Inferior parietal cortex (tissue), 1 donor: ENCODE measurements at regions not wholly inside any gene's neighbourhood (a gene's known extent, or its start where the extent isn't known, plus 50 kb on each side); places are given as distances from the start of the nearest gene placed in this dataset.
"Not testable (repeated sequence)": the region's sequence is repeated elsewhere in the genome, so short reads cannot be mapped to it uniquely, and the experiment has no call there.

Source experiments
- DNase-seq: peaks from one replicate; pipeline ENCODE4 v3.0.0-alpha.2; 2016; ENCODE audit errors: extremely low spot score

GRCh38 chr4:158958489-158959270 lies 144.2 kb upstream of the RAPGEF2 start:
- no peak for DNase-seq

- no peak for DNase-seq
Observed at GRCh38 chr4:158962393-158962792, 140.5 kb upstream of the RAPGEF2 start.

GRCh38 chr4:158963282-158963681 lies 139.6 kb upstream of the RAPGEF2 start:
- DNase-seq: not testable (repeated sequence)

DNA sequence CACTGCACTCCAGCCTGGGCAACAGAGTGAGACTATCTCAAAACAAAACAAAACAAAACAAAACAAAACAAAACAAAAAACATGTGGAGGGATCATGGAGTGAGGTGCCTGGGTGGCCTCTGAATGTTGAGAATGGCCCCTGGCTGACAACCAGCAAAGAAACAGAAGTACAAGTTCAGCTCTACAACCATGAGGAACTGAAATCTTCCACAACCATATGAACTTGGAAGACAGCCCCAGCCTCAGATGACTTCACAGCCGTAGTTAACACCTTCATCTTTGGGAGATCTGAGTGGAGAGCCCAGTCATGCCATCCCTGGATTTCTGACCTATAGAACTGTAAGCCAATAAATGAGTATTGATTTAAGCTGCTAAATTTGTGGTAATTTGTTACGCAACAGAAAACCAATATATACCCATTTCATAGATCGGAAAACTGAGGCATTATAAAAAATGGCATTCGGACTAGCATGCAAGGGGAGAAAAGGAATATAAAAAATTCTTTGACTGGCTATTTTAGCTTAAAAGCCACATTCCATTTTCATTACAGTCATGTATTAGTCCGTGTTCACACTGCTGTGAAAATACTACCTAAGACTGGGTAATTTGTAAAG lies 138.7 kb upstream of the RAPGEF2 start:
- DNase-seq: no peak

DNA sequence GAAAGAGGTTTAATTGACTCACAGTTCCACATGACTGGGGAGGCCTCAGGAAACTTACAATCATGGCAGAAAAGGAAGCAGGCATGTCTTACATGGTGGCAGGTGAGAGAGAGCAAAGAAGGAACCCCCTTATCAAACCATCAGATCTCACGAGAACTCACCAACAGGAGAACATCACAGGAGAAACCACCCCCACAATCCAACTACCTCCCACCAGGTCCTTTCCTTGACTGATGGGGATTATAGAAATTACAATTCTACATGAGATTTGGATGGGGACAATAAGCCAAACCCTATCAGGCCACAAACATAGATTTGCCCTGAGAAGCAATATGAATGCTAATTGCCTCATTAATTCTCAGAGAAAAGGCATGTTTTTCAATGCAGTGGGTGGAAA lies 138.2 kb upstream of the RAPGEF2 start:
- no peak for DNase-seq

- DNase-seq: no peak
Observed at GRCh38 chr4:158965226-158965625, 137.7 kb upstream of the RAPGEF2 start.

- no peak for DNase-seq
Observed at GRCh38 chr4:158966091-158966490, 136.8 kb upstream of the RAPGEF2 start.

GRCh38 chr4:158968961-158969360 lies 133.9 kb upstream of the RAPGEF2 start:
- no peak for DNase-seq

- DNase-seq: no peak
Observed at GRCh38 chr4:158970812-158971211, 132.1 kb upstream of the RAPGEF2 start.

- not testable (repeated sequence) for DNase-seq
Observed at GRCh38 chr4:158974438-158974837, 128.4 kb upstream of the RAPGEF2 start.

GRCh38 chr4:158980711-158981110 lies 122.2 kb upstream of the RAPGEF2 start:
- not testable (repeated sequence) for DNase-seq

DNA sequence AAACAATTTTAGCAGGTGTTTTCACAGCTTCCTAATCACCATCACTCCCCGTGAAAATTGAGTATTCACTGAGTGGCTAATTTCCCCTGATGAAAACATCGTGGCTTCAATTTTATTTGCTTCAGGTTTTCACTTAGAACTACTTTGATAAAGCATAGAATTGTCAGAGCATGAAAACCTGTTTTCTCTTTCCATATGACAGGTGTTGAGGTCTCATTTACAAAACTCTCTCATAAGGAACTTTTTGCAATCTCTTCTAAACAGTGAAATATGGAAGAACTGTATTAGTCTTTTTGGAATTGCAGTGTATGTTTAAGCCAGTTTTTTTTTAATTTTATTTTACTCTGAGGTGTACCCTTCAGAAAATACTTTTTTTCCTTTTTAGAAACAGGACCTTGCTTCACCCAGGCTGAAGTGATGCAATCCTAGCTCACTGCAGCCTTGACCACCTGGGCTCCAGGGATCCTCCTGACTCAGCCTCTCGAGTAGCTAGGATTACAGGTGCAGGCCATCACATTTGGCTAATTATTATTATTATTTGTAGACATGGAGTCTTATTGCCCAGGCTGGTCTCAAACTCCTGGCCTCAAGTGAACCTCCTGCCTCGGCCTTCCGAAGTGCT lies 111.2 kb upstream of the RAPGEF2 start:
- no peak for DNase-seq

DNA sequence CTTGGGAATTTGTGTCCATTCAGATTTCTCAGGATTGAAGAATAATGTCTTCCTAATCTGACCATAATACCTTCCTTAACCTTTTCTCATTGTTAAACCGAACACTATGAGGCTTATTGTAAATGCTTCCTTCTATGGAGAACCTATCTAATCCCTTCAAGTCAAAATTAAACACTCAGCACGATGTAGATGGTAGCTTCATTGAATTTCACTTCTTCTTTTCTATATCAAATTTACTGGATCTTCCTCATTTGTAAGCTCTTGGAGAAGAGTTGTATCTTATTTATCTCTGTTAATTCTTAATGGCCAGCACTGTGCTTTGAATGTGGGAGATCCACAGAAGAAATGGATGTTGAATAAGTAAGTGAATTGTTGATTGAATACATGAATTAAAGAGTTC lies 109.0 kb upstream of the RAPGEF2 start:
- DNase-seq: no peak

DNA sequence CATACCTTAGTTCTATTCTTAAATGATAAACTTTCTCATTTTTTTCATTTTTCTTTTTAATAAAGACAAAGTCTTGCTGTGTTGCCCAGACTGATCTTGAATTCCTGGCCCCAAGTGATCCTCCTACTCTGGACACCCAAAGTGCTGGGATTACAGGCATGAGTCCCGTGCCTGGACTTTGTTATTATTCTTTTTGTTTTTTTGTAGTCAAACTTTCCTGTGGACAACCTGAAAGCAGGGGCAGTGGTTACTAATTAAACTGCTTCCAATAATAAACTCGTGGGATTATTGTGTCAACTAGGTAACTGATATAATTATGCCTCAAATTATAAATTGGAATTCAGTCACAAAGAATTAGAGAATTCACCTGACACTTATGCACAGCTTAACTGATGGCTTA lies 107.8 kb upstream of the RAPGEF2 start:
- DNase-seq: no peak

DNA sequence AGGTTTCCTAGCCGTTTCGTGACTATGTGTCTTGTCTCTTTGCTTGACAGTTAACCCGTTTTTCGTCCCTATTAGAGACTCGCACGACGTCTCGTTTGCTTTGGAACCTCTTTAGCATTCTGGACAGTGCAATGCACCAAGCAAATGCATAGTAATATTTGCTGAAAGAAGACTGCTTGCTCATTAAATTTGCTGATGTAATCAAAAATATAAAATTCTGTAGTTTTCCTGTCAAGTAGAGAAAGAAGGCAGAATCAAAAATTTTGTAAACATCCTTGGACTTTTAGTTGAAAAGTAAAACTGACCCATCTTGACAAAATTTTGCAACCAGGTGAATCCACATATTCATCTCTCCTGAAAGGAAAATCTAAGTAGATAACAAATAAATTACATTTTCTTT lies 106.9 kb upstream of the RAPGEF2 start:
- DNase-seq: no peak

GRCh38 chr4:158996669-158997074 lies 106.2 kb upstream of the RAPGEF2 start:
- no peak for DNase-seq

DNA sequence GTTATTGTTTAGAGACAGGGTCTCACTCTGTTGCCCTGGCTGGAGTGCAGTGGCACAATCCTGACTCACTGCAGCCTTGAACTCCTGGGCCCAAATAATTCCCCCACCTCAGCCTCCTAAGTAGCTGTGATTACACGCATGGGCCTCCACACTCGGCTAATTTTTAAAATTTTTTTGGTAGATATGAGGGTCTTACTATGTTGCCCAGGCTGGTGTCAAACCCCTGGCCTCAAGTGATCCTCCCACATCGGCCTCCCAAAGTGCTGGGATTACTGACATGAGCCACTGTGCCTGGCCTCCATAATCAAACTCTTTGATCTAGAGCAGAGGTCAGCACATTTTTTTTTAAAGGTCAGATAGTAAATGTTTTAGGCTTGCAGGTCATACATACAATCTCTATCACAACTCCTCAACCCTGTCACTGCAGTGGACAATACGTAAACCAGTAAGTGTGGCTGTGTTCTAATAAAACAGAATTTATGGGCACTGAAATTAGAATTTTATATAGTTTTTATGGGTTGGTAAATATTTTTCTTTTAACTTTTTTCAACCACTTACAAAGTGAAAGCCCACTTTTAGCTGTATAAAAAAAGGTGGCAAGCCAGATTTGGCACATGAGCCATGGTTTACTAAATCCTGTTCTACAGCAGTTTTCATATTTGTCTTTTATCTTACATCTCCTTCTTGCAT lies 105.1 kb upstream of the RAPGEF2 start:
- DNase-seq: no peak

DNA sequence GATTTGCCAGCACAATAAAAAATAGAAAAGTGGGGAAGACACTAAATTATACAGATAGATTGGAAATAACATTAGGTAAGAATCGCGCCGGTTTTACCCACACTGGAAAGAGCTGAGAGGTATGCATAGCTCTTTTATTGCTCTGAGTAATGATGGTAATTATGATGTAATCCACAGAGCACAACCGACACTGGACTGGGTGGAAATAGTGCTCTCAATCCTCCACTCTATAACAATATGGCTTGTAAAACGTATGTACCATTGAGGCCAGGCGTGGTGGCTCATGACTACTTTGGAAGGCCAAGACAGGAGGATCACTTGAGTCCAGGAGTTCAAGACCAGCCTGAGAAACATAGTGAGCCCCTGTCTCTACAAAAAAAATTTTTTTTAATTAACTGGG lies 104.3 kb upstream of the RAPGEF2 start:
- no peak for DNase-seq

- no peak for DNase-seq
Observed at GRCh38 chr4:158999166-158999682, 103.7 kb upstream of the RAPGEF2 start.

- DNase-seq: no peak
Observed at GRCh38 chr4:158999849-159000248, 103.0 kb upstream of the RAPGEF2 start.

DNA sequence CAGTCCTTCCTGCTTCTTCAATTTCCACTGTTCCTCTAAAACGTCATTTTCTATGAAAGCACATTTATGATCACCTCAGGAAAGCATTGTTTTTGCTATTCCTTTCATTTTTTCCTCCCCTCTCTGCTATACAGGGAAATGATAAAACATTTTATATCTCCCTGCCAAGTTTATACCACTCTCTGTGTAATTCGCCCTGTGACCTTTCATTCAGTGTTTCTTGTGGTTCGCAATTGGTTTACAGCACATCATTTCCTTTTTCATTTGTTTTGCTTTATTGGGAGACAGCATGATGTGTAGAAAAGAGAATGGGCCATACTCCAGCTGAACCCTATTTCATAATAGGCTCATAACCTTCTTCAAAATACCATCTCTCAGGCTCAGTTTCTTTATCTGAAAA lies 99.9 kb upstream of the RAPGEF2 start:
- DNase-seq: no peak
